NCI-H1436 (cell line): ENCODE measurements at regions not wholly inside any gene's neighbourhood (a gene's known extent, or its start where the extent isn't known, plus 50 kb on each side); places are given as distances from the start of the nearest gene placed in this dataset.
A peak's percentile ranks its signal among the peaks of the same experiment; 100 is the strongest.

Experiments used
- DNase-seq: peaks from one replicate; lab custom pipeline; 2025; lab: John Stamatoyannopoulos, UW

GRCh38 chr1:101317590-101317989 lies 80.8 kb downstream of the S1PR1 start:
- DNase-seq: no peak

GRCh38 chr1:101323535-101323934 lies 86.7 kb downstream of the S1PR1 start:
- DNase-seq: no peak

- no peak for DNase-seq
Measured at GRCh38 chr1:101325144-101325543, 88.3 kb downstream of the S1PR1 start.

GRCh38 chr1:101330427-101331130 lies 93.8 kb downstream of the S1PR1 start:
- DNase-seq: no peak

- DNase-seq: no peak
Measured at GRCh38 chr1:101331794-101332193, 95.0 kb downstream of the S1PR1 start.

- DNase-seq: no peak
Measured at GRCh38 chr1:101332633-101333032, 95.8 kb downstream of the S1PR1 start.

GRCh38 chr1:101333186-101333585 lies 96.4 kb downstream of the S1PR1 start:
- no peak for DNase-seq

- DNase-seq: no peak
Measured at GRCh38 chr1:101337968-101338367, 101.1 kb downstream of the S1PR1 start.

GRCh38 chr1:101338714-101339430 lies 102.1 kb downstream of the S1PR1 start:
- DNase-seq: no peak

- DNase-seq: no peak
Measured at GRCh38 chr1:101344745-101345144, 107.9 kb downstream of the S1PR1 start.

- DNase-seq: no peak
Measured at GRCh38 chr1:101346419-101346818, 109.6 kb downstream of the S1PR1 start.

- no peak for DNase-seq
Measured at GRCh38 chr1:101356013-101356412, 119.2 kb downstream of the S1PR1 start.

- no peak for DNase-seq
Measured at GRCh38 chr1:101356604-101357443, 120.0 kb downstream of the S1PR1 start.

- peak; percentile 41 for DNase-seq
Measured at GRCh38 chr1:101357444-101357986, 120.7 kb downstream of the S1PR1 start.

GRCh38 chr1:101360506-101360905 lies 123.7 kb downstream of the S1PR1 start:
- DNase-seq: no peak

- no peak for DNase-seq
Measured at GRCh38 chr1:101363891-101364318, 127.1 kb downstream of the S1PR1 start.

GRCh38 chr1:101364370-101365120 lies 127.7 kb downstream of the S1PR1 start:
- no peak for DNase-seq

GRCh38 chr1:101365186-101365585 lies 128.4 kb downstream of the S1PR1 start:
- DNase-seq: no peak

GRCh38 chr1:101365878-101366277 lies 129.1 kb downstream of the S1PR1 start:
- no peak for DNase-seq

- no peak for DNase-seq
Measured at GRCh38 chr1:101366513-101367215, 129.8 kb downstream of the S1PR1 start.

GRCh38 chr1:101367630-101368029 lies 130.8 kb downstream of the S1PR1 start:
- no peak for DNase-seq
